ENCODE measurements at regions not wholly inside any gene's neighbourhood (a gene's known extent, or its start where the extent isn't known, plus 50 kb on each side); places are given as distances from the start of the nearest gene placed in this dataset.

DNA sequence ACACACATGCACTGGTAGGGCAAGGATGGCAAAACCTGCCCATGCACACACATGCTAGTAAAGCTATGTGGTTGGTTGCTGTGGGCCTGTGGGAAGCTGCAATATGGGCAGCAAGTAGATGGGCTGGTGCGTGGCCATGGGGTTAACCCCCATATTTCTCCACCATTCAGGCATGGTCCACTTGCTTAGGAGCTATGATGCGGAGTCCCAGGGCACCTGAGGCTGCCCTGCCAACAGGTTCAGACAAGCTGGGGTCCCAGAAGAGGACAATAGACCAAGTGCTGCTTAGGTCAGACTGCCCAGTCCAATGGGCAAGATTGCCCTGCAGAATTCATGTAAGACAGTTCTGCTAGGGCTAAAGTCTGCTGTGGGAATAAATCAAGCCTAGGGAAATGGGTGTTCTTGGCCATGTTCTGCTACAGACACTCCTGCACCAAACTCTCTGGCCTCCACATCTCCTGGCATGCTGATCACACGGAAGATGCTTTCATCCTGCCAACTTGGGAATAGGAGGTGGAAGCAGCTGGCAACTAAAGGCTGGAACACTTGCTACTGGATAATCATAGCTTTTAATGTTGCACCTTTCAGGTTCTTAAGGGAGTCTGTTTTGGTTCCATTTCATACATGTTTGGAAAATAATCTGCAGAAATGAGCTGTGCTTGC lies 646.3 kb upstream of the SLITRK1 start:
- no peaks in the 10 kb centered on the region for H3K27me3 ChIP-seq (ENCODE audit: insufficient read depth, low read length)
- intact Hi-C loops (cut with micrococcal nuclease) = no loop called here
- no peak overlapping the region for H3K27ac ChIP-seq (ENCODE audit: low read depth, low read length)
- RAD21 ChIA-PET (ENCODE audit: low non-redundant PET in 1 of 2, low total read pairs in 2 of 2, uncharacterized antibody in 2 of 2, unreplicated experiment in 2 of 2) = no interaction called here
- no peaks in the 10 kb centered on the region for H3K9me2 ChIP-seq (ENCODE audit: insufficient read depth)
- no peaks in the 10 kb centered on the region for H4K20me1 ChIP-seq (ENCODE audit: insufficient read depth)
- no peaks in the 10 kb centered on the region for H3K4me1 ChIP-seq (ENCODE audit: control insufficient read depth in 1 of 2, insufficient read depth in 2 of 2, low read length in 2 of 2)
- TF ChIP-seq EGR1 (IDR thresholded peaks at IDR 0.05; ENCODE audit: low read depth) (no peak), POLR2A (IDR thresholded peaks at IDR 0.05; ENCODE audit: borderline replicate concordance, extremely low read depth, insufficient read depth, insufficient read length) (no peak), TCF7L2 (IDR thresholded peaks at IDR 0.05; ENCODE audit: borderline replicate concordance, extremely low read depth, insufficient read depth, insufficient read length) (no peak), FOSL1 (IDR thresholded peaks at IDR 0.05; ENCODE audit: low read depth) (no peak), POLR2AphosphoS5 (IDR thresholded peaks at IDR 0.05; ENCODE audit: low read depth, low read length) (no peak), JUND (IDR thresholded peaks at IDR 0.05) (no peak), SRF (IDR thresholded peaks at IDR 0.05; ENCODE audit: low read depth) (no peak)
- TF ChIP-seq, protein P1, sequence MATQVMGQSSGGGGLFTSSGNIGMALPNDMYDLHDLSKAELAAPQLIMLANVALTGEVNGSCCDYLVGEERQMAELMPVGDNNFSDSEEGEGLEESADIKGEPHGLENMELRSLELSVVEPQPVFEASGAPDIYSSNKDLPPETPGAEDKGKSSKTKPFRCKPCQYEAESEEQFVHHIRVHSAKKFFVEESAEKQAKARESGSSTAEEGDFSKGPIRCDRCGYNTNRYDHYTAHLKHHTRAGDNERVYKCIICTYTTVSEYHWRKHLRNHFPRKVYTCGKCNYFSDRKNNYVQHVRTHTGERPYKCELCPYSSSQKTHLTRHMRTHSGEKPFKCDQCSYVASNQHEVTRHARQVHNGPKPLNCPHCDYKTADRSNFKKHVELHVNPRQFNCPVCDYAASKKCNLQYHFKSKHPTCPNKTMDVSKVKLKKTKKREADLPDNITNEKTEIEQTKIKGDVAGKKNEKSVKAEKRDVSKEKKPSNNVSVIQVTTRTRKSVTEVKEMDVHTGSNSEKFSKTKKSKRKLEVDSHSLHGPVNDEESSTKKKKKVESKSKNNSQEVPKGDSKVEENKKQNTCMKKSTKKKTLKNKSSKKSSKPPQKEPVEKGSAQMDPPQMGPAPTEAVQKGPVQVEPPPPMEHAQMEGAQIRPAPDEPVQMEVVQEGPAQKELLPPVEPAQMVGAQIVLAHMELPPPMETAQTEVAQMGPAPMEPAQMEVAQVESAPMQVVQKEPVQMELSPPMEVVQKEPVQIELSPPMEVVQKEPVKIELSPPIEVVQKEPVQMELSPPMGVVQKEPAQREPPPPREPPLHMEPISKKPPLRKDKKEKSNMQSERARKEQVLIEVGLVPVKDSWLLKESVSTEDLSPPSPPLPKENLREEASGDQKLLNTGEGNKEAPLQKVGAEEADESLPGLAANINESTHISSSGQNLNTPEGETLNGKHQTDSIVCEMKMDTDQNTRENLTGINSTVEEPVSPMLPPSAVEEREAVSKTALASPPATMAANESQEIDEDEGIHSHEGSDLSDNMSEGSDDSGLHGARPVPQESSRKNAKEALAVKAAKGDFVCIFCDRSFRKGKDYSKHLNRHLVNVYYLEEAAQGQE (IDR thresholded peaks at IDR 0.05; ENCODE audit: low read depth) = no peak
- TF ChIP-seq, protein P2, sequence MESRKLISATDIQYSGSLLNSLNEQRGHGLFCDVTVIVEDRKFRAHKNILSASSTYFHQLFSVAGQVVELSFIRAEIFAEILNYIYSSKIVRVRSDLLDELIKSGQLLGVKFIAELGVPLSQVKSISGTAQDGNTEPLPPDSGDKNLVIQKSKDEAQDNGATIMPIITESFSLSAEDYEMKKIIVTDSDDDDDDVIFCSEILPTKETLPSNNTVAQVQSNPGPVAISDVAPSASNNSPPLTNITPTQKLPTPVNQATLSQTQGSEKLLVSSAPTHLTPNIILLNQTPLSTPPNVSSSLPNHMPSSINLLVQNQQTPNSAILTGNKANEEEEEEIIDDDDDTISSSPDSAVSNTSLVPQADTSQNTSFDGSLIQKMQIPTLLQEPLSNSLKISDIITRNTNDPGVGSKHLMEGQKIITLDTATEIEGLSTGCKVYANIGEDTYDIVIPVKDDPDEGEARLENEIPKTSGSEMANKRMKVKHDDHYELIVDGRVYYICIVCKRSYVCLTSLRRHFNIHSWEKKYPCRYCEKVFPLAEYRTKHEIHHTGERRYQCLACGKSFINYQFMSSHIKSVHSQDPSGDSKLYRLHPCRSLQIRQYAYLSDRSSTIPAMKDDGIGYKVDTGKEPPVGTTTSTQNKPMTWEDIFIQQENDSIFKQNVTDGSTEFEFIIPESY (IDR thresholded peaks at IDR 0.05; ENCODE audit: extremely low read depth, insufficient replicate concordance, low read length) = no peak
- TF ChIP-seq, protein P3, sequence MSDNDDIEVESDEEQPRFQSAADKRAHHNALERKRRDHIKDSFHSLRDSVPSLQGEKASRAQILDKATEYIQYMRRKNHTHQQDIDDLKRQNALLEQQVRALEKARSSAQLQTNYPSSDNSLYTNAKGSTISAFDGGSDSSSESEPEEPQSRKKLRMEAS (IDR thresholded peaks at IDR 0.05) = no peak
- CTCF ChIA-PET = no interaction called here
- ATAC-seq = no peak
- H3K4me2 ChIP-seq (ENCODE audit: low read length) = no peak overlapping the region
- H3K4me3 ChIP-seq (replicated peaks in 1 of 2; ENCODE audit: low read depth in 1 of 2, low read length in 2 of 2) = no peak overlapping the region
- H3K9ac ChIP-seq (ENCODE audit: low read length) = no peak overlapping the region
- 0 out of 4 replicates have a peak, but pooled peaks cover 0 to 4% of the 10 kb centered on the region in 2 experiments for H3K9me3 ChIP-seq (ENCODE audit: control insufficient read depth in 1 of 2, insufficient read depth in 1 of 2, low read depth in 1 of 2, low read length in 2 of 2)
- no peaks in the 10 kb centered on the region for H3K79me2 ChIP-seq (ENCODE audit: insufficient read depth, low read length)
- H2AFZ ChIP-seq (ENCODE audit: low read depth, low read length, poor library complexity, severe bottlenecking) = no peak overlapping the region
- DNase-seq (ENCODE audit: low read depth, low spot score) = no peak
- H3K36me3 ChIP-seq (ENCODE audit: control insufficient read depth in 1 of 2, insufficient read depth in 2 of 2, low read length in 2 of 2) = no peaks in the 10 kb centered on the region
- no TSS peak for BruUV-seq (replicated peaks)
- POLR2A ChIA-PET = no interaction called here

Data from HCT116 (cell line).